ENCODE measurements at regions not wholly inside any gene's neighbourhood (a gene's known extent, or its start where the extent isn't known, plus 50 kb on each side); places are given as distances from the start of the nearest gene placed in this dataset.
A peak's percentile ranks its signal among the peaks of the same experiment; 100 is the strongest.

GRCh38 chr6:56789879-56790278 lies 147.2 kb upstream of the DST start:
- H3K36me3 ChIP-seq (ENCODE audit: control insufficient read depth in 2 of 2, extremely low read depth in 1 of 2, insufficient read depth in 2 of 2, low read length in 2 of 2), result no peaks in the 10 kb centered on the region
- DNase-seq (ENCODE audit: low read depth, low spot score) (no peak), FAIRE-seq (peak; percentile 52)
- no peak overlapping the region for H3K4me3 ChIP-seq (ENCODE audit: control insufficient read depth in 2 of 3, extremely low read depth in 1 of 3, insufficient read depth in 2 of 3, low read depth in 1 of 3, low read length in 3 of 3)
- H3K9ac ChIP-seq (ENCODE audit: control insufficient read depth, extremely low read depth, insufficient read depth, low read length), result peak overlapping the region; percentile 19
- peaks cover 20% of the 10 kb centered on the region for H3K4me1 ChIP-seq (ENCODE audit: control insufficient read depth, extremely low read depth, insufficient read depth, low read length)
- no peaks in the 10 kb centered on the region for H3K79me2 ChIP-seq (ENCODE audit: control insufficient read depth, insufficient read depth, low read length)
- no peaks in the 10 kb centered on the region for H3K9me3 ChIP-seq (ENCODE audit: control insufficient read depth, low read depth, low read length)
- dilution Hi-C loops (cut with MboI; ENCODE audit: extremely low pct_ligation_motif_present, low sequenced_read_pairs), result no loop called here
- no peaks in the 10 kb centered on the region for H4K20me1 ChIP-seq (ENCODE audit: control insufficient read depth, extremely low read depth, insufficient read depth, low read length)
- H3K9me1 ChIP-seq (ENCODE audit: control insufficient read depth, extremely low read depth, insufficient read depth, low read length), result no peaks in the 10 kb centered on the region
- peak overlapping the region; percentile 27 for H2AFZ ChIP-seq (ENCODE audit: control insufficient read depth, low read length)
- no peak overlapping the region for H3K4me2 ChIP-seq (ENCODE audit: control insufficient read depth, extremely low read depth, insufficient read depth, low read depth, low read length)
- no peaks in the 10 kb centered on the region for H3K27me3 ChIP-seq (ENCODE audit: control insufficient read depth, extremely low read depth, insufficient read depth, low read length)
- TF ChIP-seq CTCF (optimal IDR thresholded peaks at IDR 0.05 in 1 of 3, IDR thresholded peaks at IDR 0.05 in 1 of 3, conservative IDR thresholded peaks at IDR 0.05 in 1 of 3; ENCODE audit: extremely low read depth in 1 of 3, insufficient read depth in 2 of 3, low read length in 3 of 3) (no peak), EZH2 (IDR thresholded peaks at IDR 0.05; ENCODE audit: low read length) (no peak)
- H3K27ac ChIP-seq (ENCODE audit: control insufficient read depth, insufficient read depth, low read length), result peak overlapping the region; percentile 63

DNA sequence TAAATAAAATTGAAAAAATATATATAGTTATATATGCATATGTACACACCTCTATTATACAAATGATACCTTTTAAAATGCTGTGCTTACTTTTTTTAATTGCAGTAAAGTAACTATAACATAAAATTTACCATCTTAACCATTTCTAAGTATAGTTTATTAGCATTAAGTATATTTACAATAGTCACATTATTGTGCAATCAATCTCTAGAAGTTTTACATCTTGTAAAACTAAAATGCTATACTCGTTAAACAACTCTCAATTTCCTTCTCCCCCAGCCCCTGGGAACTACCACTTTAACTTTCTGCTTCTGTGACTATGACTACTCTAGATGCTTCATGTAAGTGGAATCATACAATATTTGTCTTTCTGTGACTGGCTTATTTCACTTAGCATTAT lies 146.7 kb upstream of the DST start:
- Histone ChIP-seq H3K9ac (ENCODE audit: control insufficient read depth, extremely low read depth, insufficient read depth, low read length) (no peak overlapping the region), H3K9me3 (ENCODE audit: control insufficient read depth, low read depth, low read length) (no peaks in the 10 kb centered on the region), H3K27me3 (ENCODE audit: control insufficient read depth, extremely low read depth, insufficient read depth, low read length) (no peaks in the 10 kb centered on the region), H3K4me3 (ENCODE audit: control insufficient read depth in 2 of 3, extremely low read depth in 1 of 3, insufficient read depth in 2 of 3, low read depth in 1 of 3, low read length in 3 of 3) (no peak overlapping the region), H3K27ac (ENCODE audit: control insufficient read depth, insufficient read depth, low read length) (no peak overlapping the region), H4K20me1 (ENCODE audit: control insufficient read depth, extremely low read depth, insufficient read depth, low read length) (no peaks in the 10 kb centered on the region), H2AFZ (ENCODE audit: control insufficient read depth, low read length) (no peak overlapping the region), H3K36me3 (ENCODE audit: control insufficient read depth in 2 of 2, extremely low read depth in 1 of 2, insufficient read depth in 2 of 2, low read length in 2 of 2) (no peaks in the 10 kb centered on the region), H3K79me2 (ENCODE audit: control insufficient read depth, insufficient read depth, low read length) (no peaks in the 10 kb centered on the region), H3K4me2 (ENCODE audit: control insufficient read depth, extremely low read depth, insufficient read depth, low read depth, low read length) (no peak overlapping the region), H3K4me1 (ENCODE audit: control insufficient read depth, extremely low read depth, insufficient read depth, low read length) (peaks cover 18% of the 10 kb centered on the region), H3K9me1 (ENCODE audit: control insufficient read depth, extremely low read depth, insufficient read depth, low read length) (no peaks in the 10 kb centered on the region)
- DNase-seq (ENCODE audit: low read depth, low spot score) (no peak), FAIRE-seq (no peak)
- dilution Hi-C loops (cut with MboI; ENCODE audit: extremely low pct_ligation_motif_present, low sequenced_read_pairs), result no loop called here
- no peak for TF ChIP-seq CTCF (optimal IDR thresholded peaks at IDR 0.05 in 1 of 3, IDR thresholded peaks at IDR 0.05 in 1 of 3, conservative IDR thresholded peaks at IDR 0.05 in 1 of 3; ENCODE audit: extremely low read depth in 1 of 3, insufficient read depth in 2 of 3, low read length in 3 of 3)
- TF ChIP-seq EZH2 (IDR thresholded peaks at IDR 0.05; ENCODE audit: low read length), result no peak
